Fibroblast of skin of left quadriceps (primary cell): ENCODE measurements at regions not wholly inside any gene's neighbourhood (a gene's known extent, or its start where the extent isn't known, plus 50 kb on each side); places are given as distances from the start of the nearest gene placed in this dataset.

ENCODE experiments used
- DNase-seq, 2 experiments: peaks; one replicate each; pipeline ENCODE4 v3.0.0-alpha.2; 2013; ENCODE audit warnings: low read depth in 2 of 2

DNA sequence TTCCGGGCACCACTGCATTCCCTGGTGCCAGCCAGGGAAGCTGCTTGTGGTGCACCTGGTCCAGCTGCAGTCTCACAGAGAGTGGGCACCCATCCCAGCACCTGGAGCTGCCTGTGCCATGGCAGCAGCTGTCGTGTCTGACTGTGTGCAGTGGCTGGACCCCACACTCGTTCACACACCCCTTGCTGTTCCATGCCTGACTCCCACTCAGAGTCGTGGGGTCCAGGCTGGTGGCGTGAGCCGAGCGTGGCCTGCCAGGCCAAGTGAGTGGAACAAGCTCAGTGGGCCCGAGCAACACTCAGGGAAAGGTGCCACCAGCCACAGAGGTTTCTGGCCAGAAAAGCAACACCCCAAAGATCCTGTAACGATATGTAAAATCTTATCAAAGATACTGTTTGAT, 97.2 kb upstream of the KCNK1 start:
- no peak for DNase-seq

DNA sequence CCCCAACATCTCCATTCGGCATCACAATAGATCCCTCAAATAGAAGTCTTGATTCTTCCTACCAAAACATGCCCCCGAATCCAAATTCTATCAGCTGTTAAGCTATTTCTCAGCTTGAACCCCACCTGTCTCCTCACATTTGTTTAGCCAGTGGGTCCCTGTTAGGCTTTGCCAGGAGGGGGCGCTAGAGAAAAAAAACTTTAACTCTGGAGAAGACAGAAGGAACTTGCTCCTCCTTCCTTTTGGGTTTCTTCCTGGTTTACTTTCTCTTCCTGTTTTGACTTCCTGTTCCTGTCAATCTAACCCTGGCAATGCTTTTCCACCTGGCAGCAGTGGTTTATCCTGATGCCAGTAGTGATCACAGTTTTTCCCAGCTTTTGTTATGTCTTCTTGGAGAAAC, 95.6 kb upstream of the KCNK1 start:
- peak; percentile 13 to 22 for DNase-seq

DNA sequence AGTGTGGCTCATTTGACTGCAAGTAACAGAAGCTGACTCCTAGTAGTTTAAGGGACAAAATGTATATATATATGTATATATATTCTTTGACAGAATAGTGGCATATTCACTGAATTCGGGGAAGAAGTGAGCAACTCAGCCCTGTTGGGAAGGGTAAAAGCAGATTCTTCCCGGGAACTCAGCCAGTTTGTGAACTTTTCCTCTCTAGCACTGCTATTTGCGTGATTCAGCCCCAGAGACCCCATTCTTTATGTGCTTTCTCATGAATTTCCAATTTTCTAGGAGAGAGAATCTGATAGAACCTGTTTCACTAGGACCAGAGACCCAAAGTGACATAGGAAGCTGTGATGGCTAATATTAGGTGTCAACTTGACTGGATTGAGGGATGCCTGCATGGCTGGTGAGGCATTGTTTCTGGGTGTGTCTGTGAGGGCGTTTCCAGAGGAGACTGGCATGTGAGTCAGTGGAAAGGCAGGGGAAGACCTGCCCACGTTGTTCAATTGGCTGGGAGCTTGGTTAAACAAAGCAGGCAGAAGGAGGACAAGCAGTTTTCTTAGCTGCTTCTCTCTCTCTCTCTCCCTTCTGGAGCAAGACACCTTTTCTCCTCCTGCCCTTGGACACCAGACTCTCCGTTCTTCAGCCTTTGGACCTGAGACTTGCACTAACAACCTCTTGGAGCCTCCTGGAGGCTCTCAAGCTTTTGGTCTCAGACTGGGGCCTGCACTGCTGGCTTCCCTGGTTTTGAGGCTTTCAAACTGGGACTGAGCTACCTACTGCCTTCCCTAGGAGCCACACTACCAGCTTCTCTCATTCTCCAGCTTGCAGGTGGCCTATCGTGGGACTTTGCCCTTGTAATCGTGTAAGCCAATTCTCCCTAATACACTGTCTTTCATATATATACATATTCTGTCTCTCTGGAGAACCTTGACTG, 93.4 kb upstream of the KCNK1 start:
- no peak for DNase-seq

DNA sequence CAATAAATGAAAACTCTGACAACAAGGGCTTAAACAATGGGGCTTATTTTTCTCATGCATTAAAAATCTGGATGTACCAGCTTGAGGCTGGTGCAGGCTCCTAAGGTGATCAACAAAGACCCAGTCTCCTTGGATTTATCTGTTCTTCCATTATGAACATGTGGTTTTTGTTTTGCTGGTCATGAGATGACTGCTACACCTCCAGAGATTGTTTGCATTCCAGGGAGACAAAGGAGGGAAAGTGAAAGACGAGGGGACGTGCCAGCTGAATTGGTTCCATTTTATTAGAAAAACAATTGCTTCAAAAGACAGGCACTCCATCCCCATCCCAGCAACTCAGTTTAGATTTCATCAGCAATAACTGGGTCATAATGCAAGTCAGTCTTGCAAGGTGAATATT, 90.9 kb upstream of the KCNK1 start:
- DNase-seq, result no peak

DNA sequence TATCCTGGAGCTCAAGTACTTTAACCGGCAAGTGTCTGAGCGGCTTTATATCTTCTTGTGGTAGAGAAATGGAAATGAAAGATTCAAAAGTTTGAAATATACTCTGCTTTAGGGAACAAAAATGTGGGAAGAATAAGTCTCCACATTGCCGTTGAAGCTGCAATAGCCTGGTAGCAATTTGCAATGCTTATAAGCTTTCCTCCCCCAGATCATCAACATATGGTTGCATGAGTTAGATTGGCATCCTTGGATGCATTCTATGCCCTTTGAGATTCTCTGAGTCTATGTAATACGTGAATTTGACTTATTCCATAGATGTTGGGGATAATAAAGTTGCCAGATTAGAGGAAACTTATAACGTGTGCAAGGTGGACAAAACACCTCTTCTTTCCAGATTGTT, 86.1 kb upstream of the KCNK1 start:
- DNase-seq, result no peak

DNA sequence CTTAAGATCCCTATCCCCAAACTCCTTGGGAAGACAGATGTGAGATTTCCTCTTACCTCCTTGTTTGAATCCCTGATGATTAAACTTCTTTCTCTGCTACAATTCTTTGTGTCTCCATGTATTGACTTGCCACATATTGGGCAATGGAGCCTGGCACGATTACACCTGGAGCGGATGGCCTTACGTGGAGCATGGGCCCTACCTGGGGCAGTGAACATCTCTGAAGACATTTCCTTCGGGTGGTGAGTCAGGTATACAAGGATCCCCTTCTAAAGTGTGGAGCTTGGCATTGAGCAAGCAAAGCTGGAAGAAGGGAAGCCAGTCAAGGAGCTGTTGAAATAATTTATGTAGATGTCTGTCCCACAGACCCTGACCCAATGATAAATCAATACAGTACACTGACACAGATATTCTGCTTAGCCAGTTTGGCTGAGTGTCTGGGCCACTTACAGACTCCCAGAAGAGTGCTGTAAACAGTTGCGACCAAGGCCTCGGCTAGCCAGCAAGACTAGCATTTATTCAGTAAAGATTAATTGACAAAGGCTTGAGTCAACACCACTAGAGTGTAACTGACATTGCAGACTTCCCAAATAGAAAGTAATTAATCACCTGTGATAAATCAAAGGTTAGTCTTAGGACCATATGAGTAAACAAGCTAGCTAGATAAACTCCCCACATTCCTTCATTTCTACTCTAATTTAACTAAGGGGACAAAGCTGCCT, 83.1 kb upstream of the KCNK1 start:
- DNase-seq, result no peak

DNA sequence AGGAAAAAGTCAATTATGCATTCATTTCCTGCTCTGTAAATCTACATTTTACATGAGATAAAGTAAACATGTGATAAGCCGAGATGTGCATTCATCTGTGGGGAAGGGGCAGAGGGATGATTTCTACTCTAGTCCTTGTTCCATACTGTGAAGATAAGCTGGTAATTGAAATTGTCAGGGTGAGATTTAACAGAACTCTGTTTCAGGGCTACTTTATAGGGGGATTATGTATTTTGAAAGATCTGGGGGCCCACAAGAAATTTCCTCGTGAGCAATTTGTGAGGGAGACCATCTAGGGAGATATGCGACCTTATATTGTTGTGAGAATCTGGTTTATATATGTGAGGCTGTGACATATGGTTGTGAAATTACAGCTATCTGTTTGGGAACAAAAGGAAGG, 73.1 kb upstream of the KCNK1 start:
- DNase-seq, result no peak

DNA sequence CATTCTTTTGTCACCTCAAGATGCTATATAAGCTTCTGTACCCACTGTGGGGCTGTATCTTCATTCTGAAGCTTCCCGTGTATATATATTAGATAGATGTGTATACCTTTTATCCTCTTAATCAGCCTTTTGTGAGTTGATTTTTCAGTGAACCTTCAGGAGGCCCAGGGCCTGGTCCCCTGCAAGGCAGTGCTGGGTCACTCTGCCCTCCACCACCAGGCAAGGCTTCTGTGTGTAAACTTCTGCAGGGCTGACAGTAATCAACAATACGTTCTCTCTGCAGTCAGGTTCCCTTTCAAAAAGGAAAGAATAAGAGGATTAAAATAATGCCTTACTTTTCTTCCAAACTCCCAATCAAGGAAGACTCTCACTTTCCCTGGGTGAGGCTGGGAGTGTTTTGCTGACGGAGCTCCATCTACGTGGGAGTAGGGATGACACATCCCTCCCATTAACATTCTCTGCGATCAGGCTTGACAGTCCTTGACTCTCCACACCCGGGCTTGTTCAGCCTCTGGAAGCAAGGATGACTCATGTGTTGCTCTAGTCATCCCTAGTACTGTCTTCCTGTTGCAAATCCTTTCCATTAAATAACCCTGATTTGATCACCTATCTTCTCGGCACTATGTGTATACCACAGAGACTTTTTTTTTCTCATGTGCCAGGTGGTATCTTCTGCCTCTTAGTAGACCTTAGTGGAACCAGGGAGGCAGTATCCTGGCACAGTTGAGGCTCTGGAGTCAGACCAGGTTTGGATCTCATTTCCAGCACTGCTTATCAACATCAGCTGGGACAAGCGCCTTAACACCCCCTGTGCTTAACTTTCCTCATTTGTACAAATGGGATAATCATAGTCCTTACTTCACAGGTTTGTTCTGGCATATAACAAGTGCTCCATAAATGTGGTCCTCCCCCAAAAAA, 70.3 kb upstream of the KCNK1 start:
- peak; percentile 80 for DNase-seq

DNA sequence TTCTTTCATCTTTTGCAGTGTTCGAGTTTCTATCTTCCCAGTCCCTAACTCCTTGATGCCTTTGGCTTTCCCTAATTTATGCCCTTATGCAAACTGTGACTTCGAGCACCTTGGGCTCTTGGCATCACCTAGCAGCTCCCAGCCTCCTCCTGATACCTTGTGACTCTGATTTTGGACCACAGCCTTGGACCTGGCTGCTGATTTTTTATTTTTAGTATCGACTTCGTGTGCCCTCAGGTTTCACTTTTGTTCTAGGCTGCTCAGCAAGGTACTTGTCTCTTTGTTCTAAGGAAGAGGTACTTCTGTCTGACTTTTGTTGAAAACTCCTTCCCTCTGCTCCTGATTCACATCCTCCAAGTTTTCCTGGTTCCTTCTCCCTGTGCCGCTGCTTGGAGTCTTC, 69.6 kb upstream of the KCNK1 start:
- no peak for DNase-seq

DNA sequence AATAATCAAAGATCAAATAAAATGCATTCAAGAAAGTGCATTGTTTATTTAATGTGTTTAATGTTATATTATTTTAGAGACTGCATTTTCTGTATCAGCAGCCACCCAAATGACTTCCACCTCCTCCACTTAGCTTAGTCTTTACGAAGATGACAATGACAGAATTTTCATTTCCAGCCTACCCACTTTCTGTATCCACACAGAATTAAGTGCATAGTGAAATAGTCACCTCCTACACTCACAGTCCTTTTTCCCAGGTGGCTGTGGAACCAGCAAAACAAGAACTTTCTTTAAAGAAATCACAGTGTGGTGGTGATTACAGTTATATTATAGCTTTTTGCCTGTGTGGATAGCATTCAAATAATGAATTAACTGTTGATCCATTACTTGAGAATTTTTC, 66.2 kb upstream of the KCNK1 start:
- no peak for DNase-seq

DNA sequence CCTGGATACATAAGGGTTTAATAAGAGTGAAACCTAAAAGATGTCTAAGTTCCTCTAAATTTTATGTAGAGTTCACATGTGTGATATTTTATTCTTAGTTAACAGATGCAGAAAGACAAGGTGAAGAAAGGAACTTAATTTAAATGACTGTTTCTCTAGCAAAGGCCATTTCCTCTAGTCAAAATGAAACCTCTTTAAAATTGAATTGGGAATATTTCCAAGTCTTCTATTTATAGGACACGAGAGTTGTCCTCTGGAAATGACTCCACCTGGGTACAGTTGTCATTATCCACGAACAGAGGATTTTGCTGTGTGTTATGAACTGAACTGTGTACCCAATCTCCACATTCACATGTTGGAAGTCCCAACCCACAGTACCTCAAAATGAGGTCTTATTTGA, 64.5 kb upstream of the KCNK1 start:
- DNase-seq, result no peak

DNA sequence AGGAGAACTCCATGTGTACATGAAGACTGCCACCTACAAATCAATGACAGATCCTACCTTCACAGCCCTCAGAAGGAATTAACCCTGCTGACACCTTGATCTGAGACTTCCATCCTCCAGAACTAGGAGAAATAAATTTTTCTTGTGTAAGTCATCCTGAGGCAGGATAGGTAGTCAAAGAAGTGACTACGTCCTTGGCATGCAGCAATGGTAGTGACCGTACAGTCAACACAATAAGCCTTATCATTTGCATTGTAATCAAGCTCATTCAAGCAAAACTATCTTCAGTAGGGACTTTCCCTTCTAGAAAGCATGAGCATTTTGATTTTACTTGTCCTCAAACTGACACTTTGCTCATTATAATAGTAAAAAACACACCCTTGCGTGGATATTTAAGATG, 64.0 kb upstream of the KCNK1 start:
- no peak for DNase-seq

DNA sequence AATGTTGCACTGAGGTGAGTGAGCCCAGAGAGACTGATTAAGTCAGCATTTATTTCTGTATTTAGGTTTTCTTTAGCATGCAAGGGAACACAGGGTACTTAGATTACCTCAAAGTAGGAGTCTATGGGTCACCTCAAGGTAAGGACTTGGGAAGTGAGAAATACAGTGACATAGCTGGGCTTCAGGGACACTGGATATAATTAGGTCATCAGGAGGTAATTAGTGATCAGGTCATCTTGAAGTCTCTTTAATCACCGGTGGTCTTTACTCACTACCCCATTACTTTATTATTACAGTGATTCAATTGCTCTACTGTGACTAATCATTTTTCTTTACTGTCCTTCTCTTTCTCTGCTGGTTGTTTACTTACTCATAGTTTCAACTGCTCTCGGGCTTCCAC, 59.9 kb upstream of the KCNK1 start:
- no peak for DNase-seq

DNA sequence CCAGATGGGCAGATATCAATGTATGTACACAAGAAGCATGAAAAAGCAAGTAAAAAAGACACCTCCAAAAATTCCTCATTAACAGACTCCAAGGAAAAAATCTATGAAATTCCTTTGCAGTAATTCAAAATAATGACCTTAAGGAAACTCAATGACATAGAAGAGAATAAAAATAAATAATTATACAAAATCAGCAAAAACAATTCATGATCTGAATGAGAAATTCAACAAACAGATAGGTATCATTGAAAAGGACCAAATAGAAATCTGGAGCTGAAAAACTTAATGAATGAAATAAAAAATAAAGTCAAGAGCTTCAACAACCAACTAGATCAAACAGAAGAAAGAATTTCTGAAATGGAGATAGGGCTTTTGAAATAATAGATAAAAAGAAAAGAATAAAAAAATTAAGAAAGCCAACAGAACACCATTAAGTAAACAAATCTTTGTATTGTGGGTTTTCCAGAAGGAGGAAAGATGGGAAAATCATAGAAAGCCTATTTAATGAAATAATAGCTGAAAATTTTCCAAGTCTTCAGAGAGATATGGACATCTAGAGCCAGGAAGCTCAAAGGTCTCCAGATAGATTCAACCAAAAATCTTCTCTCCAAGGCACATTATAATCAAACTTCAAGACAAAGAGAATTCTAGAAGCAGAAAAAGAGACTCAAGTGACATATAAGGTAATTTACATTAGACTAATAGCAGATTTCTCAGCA, 52.0 kb upstream of the KCNK1 start:
- no peak for DNase-seq
